ENCODE measurements at regions not wholly inside any gene's neighbourhood (a gene's known extent, or its start where the extent isn't known, plus 50 kb on each side); places are given as distances from the start of the nearest gene placed in this dataset.
"Not testable (repeated sequence)": the region's sequence is repeated elsewhere in the genome, so short reads cannot be mapped to it uniquely, and the experiment has no call there.

DNA sequence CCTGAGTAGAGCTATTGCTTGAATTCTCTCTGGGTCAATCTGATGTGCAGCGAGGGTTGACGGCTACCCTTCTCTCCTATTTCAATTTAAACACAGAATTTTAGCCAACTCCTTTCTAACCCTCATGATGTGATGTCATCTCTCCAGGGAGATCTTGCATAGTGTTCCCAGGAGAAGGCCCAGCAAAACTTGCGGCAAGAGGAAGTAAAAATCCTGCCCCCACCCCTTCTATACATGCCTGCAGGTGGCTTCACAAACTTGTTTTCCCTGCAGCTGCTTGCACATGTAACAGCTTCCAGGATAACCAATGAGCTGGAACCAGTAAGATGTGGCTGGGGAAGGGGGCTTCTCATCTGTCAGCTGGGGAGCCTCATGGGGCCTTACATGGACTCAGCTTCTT is 169.3 kb upstream of the CDH4 start:
- Histone ChIP-seq H3K27ac (no peak overlapping the region), H3K4me3 (no peak overlapping the region)

DNA sequence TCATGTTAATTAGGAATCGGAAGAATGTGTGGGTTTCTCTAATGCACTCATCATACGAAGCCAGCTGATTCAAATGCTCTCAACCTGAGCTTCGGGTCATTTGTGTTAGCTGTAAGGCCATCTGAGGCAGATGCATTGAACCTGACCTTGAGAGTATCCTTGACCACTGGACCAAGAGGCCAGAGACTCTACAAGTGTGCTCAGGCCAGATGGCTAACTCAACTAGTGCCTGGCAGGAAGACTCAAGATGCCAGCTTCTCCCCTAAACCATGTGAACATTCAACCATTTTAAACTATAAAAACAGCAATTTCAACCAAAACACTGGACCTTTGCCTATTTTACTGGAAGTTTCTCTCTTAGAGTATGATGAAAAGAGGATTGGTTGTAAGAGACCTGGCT is 168.6 kb upstream of the CDH4 start:
- Histone ChIP-seq H3K27ac (no peak overlapping the region), H3K4me3 (no peak overlapping the region)

DNA sequence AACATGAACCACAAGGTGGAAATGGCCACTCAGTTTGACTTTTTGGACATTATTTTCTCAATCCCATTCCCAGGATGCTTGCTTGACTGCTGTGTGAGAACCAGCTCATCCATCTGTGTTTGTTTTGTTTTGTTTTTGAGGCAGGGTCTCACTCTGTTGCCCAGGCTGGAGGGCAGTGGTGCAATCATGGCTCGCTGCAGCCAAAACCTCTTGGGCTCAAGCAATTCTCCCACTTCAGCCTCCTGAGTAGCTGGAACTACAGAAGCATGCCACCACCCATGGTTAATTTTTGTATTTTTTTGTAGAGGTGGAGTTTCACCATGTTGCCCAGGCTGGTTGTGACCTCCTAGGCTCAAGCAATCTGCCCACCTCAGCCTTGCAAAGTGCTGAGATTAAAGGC is 166.0 kb upstream of the CDH4 start:
- Histone ChIP-seq H3K27ac (no peak overlapping the region), H3K4me3 (no peak overlapping the region)

DNA sequence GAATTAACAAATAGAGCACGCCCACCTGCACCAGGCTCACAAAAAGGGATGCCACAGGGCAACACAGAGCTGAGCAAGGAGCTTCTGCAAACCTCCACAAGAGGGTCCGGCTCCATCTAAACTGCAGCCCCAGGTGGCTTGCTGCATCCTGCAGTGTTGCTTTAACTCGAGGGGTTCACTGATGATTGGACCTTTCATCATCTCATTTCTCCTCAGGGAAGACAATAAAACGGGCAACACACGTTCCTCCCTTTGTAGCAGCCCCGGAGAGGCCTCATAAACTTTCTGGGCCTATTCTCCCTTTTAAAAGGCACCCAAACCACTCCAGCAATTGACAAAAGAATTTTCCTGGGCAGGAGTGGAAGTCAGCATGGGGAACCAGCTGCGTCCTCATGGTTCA is 161.5 kb upstream of the CDH4 start:
- H3K4me3 ChIP-seq = no peak overlapping the region
- no peak overlapping the region for H3K27ac ChIP-seq

DNA sequence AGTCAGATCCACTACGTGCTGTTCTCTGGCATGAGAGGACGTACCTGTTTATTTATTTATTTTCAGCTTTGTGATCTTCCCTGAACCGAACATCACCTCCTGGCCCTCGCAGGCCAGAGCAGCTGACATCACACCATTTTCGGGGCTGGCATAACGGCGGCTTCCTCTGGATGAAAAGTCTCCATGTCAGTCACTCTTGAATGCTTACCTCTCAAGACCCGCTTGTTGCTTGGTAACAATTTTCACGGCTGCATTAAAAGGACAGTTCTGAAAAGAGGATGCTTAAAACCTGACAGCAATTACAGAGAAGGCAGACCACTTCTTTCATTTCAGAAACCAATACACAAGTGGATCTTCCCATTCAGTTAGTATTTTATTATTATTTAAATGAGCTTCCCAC is 159.8 kb upstream of the CDH4 start:
- Histone ChIP-seq H3K27ac (no peak overlapping the region), H3K4me3 (no peak overlapping the region)

DNA sequence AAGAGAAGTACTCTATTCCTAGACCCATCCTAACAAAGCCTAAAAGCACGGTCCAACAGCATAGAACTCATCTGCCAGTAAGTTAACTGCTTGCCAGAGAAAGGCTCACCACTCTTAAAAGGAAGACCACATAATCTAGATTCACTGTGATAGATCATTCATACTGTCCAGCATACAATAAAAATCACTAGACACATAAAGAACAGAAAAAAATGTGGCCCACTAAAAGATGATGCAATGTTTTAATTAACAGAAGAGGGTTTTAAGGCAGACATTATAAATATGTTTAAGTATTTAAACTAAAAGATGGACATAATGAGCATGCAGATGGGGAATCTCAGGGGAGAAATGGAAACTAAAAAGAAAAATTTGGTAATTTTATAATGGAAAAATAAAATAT is 157.5 kb upstream of the CDH4 start:
- Histone ChIP-seq H3K4me3 (no peak overlapping the region), H3K27ac (no peak overlapping the region)

DNA sequence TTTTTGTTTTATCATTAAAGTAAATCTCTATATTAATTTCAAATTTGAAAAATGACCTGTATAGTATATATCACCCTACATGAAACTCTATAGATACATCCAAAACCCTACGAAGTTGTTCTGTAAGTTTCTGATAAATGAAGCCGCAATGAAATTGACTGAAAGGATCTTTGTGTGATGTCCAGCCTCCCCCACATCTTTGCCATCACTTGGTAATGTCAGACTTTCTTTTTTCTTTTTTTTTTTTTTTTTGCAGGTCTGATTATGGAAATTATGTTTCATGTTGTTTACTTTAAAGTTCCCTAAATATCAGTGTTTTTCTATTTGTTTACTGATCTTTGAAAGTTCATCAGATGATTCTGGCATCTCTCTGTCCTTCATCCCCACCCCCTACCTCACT is 155.6 kb upstream of the CDH4 start:
- H3K27ac ChIP-seq = no peak overlapping the region
- H3K4me3 ChIP-seq = no peak overlapping the region

DNA sequence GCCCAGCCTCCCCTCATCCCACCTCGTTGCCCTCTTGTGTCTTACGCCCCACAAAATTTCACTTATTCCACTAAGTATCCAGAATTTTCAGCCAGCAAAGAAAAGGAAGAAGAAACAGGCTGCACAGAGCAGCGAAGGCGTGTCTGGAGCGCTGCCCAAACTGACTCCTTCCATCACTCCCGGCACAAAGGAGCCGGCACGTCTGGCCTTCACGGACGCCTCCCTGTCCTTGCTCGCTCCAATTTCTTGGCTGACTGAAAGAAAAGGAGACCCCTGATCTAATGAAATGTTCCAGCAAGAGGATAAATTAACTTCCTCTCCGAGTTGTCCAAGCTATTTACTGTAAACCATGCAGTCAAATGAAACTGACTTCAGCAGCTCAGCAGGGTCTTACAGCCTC is 152.3 kb upstream of the CDH4 start:
- Histone ChIP-seq H3K27ac (no peak overlapping the region), H3K4me3 (no peak overlapping the region)

DNA sequence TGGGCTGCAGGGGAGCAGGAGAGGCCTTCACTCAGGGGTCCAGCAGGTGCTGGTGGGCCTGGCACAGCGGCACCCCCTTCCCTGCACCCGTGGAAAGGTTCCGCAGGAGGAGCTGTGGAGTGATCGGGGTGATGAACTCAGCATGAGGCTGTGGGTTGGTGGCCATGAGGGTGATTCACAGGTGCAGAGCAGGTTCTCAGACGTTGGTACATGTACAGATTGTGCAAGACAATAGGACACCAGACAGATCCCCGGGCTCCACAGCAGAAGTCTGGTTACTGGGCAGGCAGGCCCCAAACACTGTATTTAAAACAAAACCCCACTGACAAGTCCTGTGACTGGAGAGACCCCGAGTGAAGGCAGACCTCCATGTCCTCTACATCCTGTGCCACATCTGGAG is 151.6 kb upstream of the CDH4 start:
- Histone ChIP-seq H3K27ac (no peak overlapping the region), H3K4me3 (no peak overlapping the region)

DNA sequence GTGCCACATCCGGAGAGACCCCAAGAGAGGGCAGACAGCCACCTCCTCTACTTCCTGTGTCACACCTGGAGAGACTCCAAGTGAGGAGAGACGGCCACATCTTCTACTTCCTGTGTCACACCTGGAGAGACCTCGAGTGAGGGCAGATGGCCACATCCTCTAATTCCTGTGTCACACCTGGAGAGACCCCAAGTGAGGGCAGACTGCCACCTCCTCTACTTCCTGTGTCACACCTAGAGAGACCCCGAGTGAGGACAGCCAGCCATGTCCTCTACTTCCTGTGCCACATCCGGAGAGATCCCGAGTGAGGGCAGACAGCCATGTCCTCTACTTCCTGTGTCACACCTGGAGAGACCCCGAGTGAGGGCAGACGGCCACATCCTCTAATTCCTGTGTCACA is 150.7 kb upstream of the CDH4 start:
- H3K4me3 ChIP-seq, H3K27ac ChIP-seq: not testable (repeated sequence)

DNA sequence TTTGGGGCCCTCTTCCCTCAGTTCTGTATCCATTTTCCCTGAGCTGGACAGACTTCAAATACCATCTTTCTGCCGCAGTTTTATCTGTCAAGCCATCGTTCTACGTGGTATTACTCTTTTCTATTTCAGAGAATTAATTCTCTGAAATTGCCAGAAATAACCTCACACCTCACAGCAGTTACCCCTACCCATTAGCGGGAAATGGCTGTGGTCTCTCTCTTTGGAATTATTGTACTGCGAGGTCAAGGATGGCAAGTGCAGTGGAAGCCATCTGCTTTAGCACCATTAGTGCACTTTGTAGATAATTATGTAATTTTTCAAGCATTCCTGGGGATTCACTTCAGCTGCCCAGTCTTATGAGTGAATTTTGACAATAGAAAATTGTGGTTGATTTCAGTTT is 147.8 kb upstream of the CDH4 start:
- H3K27ac ChIP-seq = no peak overlapping the region
- no peak overlapping the region for H3K4me3 ChIP-seq

DNA sequence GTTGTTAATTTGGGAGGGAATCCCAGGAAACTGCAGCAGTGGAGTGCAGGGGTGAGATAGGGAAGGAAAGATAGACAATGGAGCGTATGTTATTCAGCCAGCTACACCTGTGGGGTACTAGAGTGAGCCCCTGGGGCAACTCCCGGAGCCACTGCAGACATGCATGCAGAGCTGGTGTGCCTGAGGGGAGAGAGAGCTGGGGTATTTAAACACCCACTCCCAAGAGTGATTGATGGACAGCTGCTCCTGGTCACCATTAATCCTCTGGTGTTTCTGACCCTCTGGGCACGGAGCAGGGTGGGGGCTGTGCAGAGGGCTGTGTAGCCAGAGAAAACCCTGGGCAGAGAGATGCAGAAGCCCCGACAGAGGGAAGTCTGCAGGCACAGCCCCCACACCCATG is 146.7 kb upstream of the CDH4 start:
- Histone ChIP-seq H3K27ac (no peak overlapping the region), H3K4me3 (no peak overlapping the region)

DNA sequence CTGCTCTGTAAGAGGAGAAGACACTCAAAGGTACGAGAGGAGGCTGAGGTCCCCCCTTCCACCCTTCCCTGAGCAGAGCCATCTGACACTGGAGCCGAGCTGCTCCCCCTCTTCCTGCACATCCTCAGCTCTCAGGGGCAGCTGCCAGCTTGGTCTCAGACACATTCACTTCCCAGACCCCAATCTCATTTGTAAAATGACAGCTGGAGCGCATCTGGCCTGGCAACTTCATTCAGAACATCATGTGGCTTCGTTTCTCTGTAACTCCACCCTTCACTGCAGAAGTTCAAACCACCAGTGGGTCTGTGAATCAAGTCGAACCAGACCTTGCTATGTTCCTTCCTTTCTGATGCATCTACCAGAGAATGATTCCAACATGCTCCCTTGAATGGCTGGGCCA is 145.6 kb upstream of the CDH4 start:
- Histone ChIP-seq H3K4me3 (no peak overlapping the region), H3K27ac (no peak overlapping the region)

DNA sequence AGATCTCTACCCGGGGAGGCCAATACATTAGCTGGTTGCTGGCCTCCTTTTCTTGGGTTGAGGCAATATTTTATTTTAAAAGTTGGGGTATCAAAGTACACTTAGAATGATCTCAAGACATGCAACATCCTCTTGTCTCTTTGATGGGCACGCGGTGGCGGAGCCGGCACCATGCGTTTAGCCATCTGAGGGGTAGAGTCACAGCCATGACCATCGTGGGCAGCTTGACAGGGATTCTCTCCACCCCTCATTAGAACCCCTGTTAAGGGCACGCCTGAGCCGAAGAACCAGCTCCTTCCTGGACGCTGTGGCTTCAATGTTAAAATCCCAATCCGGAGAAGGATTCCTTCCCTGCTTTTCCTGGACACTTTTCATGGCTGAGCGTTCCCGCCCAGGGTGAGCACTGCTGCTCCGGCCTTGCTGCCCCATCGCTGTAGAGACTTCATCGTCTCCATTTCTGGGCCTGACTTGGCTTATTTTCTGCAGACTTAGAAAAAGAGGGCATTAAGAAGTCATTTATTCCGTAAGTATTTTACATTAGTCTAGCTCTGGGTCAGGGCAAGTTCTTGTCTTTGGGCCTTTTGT is 142.7 kb upstream of the CDH4 start:
- Histone ChIP-seq H3K27ac (no peak overlapping the region), H3K4me3 (no peak overlapping the region)

DNA sequence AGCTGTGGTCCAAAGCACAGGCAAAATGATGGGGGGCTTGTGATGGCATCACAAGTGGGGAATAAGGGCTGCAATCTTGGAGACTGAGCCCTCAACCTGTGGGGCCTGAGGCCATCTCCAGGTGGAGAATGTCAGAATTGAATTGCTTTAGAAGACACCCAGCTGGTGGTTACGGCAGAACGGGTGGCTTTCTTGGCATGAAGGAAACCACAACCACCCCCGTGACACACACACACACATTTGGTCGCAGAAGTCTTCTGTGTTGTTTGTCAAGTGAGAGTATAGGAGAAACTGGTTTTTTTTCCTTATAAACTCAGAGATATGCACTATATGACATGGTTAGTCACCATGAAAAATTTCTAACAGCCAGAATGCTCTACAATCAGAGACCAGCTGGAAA is 139.5 kb upstream of the CDH4 start:
- H3K4me3 ChIP-seq = no peak overlapping the region
- no peak overlapping the region for H3K27ac ChIP-seq

DNA sequence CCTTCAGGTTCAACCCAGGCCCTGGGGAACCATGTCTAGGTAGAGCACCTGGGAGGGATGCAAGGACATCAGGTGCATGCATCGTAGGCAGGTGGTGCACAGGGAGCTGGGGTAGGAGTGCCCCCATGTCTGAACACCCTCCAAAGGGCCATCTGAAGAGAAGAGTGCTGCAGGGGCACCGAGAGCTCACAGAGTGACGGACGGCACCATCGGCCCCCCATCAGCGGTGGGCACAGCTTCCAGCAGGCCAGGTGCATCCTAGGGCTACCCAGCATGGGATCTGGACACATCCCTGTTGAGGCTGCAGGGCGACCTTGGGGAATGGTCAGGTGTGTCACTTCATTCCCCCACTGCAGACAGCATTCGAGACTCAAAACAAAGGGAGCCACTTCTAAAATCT is 138.3 kb upstream of the CDH4 start:
- Histone ChIP-seq H3K4me3 (no peak overlapping the region), H3K27ac (no peak overlapping the region)

DNA sequence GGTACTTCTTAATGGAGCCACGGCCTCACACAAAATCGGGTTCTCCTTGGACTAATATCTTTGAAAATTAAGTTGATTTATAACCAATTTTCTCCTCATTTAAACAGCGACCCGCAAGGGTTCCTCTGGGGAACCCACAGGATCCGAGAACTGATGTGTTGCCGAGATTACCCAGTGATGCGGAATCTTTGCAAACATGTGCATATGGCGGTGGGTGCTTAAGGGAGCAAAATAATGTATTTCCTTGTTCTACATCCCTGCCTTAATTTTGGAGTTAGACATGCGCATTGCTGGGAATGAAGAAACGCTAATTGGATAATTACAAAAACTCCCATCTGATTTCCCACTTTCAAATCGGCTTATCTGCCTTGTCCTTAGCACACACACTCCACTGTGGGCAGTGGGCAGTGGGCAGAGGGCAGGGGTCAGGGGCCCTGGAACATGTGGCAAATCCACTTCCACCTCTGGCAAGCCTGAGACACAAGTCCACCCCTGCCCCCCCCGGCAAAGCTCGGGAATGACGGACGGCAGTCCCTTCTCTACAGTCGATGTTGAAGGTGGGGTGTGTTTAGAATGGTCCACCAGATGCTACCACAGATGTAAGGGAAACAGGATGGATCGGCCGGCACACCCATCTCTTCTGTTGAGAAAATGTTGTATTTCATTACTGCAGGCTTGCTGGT is 137.4 kb upstream of the CDH4 start:
- Histone ChIP-seq H3K4me3 (no peak overlapping the region), H3K27ac (no peak overlapping the region)

DNA sequence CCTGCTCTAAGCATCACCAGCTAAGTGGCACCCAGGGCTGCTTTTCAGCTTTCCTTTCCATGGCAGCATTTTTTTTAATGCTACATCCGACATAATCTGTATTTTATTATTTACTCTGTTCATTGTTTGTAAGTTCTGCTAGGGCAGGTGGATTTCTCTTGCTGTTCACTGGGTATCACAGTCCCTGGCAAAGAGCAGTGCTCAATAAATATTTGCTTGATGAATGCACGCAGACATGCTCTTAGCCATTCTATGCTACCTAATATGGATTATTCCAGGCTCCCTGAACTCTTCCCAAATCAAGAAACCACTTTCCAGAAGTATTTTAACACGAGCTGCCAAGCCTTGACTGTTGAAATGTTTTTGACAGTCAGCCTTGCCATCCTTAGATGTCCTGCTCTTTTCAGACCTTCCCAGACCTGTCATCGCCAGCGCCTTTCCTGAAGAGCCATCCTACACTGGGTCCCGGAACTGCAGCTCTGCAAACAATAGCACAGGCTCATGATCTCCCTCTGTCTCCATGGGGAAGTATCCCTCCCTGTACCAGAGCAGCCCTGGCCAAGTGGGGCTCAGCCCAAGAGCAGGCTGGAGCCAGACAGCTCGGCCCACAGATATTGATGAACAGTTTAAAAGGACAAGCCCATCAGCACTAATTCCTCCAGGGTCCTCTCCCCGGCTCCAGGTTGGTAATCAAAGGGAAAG is 136.5 kb upstream of the CDH4 start:
- H3K27ac ChIP-seq = no peak overlapping the region

DNA sequence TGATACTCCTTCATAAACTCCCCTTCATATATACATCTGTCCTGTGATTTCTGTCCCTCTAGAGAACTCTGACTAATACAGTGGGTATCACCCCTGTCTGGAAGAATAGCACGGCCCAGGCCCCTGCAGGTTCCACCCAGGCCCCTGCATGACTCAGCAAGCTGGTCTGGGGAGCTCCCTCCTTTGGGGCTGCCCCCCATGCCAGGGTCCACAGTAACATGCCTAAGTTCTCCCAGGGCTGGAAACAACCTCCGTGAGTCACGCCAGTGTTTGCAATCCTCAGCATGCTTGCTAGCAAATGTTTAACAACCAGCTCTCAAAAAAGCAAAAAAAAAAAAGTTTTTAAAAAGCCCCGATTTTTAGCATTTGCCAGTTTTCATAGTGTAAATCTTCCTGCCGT is 134.3 kb upstream of the CDH4 start:
- H3K27ac ChIP-seq = no peak overlapping the region
- H3K4me3 ChIP-seq = no peak overlapping the region

More for the DNA sequence above, 136.5 kb upstream of the CDH4 start:
- no peak overlapping the region for H3K4me3 ChIP-seq

DNA sequence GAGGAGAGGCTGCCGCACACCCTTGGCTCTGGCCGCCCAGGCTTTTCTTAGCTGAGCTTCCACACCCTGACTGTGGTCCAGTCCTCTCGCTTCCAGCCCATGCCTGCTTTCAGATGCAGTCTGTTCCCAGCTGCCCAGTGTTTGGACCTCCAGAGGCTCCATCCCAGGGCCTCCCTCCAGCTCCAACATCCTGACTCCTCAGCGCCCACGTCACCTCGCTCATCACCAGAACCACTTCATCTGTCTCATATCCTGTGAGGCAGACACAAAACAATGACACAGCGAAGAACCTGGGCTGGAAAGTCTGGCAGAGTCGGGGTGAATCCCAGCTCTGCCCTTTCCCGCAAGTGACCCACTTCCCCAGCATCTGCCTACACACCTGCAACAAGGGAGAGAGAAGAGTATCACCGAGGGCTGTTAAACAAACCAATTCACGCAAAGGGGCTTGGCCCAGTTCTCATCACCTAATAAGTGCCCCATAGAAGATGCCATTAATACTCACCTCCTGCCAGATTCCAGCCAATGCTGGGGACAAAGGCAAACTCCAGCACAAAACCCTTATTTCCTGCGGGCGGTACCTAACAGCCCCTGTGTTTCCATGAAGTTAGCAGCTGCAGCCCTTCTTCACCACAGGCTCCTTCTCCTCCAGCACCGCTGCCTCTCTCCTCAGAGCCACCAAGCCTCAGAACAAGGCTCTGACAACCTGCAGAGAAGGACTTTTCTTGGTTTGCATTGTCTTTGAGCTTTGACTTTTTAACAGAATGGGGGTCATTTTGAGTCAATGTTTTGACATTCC is 133.4 kb upstream of the CDH4 start:
- no peak overlapping the region for H3K4me3 ChIP-seq
- H3K27ac ChIP-seq = no peak overlapping the region

DNA sequence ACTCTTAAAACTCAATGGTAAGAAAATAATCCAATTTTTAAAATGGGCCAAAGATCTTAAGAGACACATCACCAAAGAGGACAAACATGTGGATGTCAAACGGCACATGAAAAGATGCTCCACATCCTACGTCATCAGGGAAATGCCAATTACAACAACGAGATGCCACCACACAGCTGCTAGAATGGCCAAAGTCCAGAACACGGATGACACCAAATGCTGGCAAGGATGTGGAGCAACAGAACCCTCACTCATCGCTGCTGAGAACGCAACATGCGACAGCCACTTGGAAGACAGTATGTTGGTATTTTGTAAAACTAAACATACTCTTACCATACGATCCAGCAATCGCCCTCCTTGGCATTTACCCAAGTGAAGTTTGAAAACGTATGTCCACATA is 132.8 kb upstream of the CDH4 start:
- Histone ChIP-seq H3K27ac (no peak overlapping the region), H3K4me3 (no peak overlapping the region)
